GM12874 (cell line): ENCODE measurements at regions not wholly inside any gene's neighbourhood (a gene's known extent, or its start where the extent isn't known, plus 50 kb on each side); places are given as distances from the start of the nearest gene placed in this dataset.

Source experiments
- TF ChIP-seq, protein P1 (sequence below): IDR thresholded peaks from 2 replicates; pipeline ENCODE4 v1.5.1; 2011; ENCODE audit warnings: low read depth, mild to moderate bottlenecking, control low read depth, low read length, moderate library complexity; ENCODE audit not compliant: insufficient read depth

DNA sequence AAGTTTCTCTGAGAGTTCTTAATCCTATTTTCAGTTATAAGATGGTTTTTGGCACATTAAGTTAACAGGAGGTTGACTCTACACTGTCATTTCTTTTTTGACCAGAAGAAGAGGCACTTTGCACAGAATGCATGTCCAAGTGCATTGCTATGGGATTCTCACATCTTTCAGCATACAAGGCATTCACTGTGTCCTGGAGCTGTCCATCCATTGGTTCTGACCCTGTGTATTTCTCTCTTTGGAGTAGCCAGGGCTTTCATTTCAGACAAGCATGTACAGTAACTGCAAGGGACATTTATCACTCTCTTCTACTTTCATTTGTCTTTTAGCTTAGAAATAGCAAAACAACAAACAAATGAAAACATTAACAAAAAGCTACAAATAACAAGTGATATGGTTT is 275.1 kb upstream of the IMPG1 start:
- TF ChIP-seq, protein P1, sequence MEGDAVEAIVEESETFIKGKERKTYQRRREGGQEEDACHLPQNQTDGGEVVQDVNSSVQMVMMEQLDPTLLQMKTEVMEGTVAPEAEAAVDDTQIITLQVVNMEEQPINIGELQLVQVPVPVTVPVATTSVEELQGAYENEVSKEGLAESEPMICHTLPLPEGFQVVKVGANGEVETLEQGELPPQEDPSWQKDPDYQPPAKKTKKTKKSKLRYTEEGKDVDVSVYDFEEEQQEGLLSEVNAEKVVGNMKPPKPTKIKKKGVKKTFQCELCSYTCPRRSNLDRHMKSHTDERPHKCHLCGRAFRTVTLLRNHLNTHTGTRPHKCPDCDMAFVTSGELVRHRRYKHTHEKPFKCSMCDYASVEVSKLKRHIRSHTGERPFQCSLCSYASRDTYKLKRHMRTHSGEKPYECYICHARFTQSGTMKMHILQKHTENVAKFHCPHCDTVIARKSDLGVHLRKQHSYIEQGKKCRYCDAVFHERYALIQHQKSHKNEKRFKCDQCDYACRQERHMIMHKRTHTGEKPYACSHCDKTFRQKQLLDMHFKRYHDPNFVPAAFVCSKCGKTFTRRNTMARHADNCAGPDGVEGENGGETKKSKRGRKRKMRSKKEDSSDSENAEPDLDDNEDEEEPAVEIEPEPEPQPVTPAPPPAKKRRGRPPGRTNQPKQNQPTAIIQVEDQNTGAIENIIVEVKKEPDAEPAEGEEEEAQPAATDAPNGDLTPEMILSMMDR, result no peak

DNA sequence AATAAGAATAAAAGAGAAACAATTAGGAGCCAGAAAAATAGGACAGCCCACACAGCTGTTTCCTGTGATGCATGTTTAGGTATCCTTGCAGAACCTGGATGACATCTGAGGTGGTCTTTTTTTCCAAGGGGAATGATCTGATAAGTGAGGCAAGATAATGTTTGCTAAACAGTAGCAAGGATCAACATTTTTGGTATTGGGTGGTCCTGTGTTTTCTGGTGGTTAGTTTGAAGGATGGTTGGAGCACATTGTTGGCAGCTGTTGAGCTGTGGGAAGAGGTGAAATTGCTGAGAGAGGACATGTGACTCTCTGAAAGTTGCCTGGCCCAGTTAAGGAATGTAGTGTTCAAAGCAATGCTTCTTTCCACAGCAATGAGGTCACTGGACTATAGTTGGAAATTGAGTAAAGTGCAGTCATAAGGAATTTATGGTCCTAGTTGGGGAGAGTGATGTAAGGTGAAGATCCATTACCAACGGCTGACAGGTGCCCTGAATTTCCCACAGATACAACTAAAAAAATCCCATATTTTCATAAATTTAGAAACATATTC is 270.2 kb upstream of the IMPG1 start:
- TF ChIP-seq, protein P1, result no peak

DNA sequence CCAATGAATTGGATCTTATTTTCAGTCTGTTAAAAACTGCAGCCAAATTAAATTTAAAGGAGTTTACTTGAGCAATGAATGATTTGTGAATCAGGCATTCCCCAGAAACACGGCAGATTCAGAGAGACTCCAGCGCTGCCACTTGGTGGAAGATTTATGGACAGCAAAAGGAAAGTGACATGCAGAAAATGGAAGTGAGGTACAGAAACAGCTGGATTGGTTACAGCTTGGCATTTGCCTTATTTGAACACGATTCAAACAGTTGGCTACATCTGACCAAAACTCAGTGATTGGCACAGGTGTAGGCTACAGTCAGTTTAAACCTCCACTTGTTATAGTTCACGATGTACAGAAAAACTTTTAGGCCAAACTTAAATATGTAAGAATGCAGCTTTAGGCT is 257.6 kb upstream of the IMPG1 start:
- TF ChIP-seq, protein P1, result no peak

DNA sequence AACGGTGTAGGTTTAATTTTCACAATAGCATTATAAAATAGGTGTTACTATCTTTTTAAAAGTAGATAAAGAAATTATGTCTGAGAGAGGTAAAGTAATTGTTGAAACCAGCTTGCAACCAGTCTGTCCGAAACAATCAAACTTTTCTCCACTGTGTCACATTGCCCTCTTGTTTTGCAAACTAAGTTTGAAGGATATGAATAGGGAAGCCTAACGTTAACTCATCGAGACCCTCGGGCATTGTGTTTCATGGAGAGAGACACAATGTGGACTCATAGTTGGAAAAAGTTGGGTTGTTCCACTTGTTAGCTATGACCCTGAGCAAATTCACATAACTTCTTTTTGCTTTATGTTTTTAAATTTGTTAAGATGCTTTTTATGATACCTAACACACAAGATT is 254.4 kb upstream of the IMPG1 start:
- TF ChIP-seq, protein P1, result no peak
